GM12878 (cell line): ENCODE measurements at regions not wholly inside any gene's neighbourhood (a gene's known extent, or its start where the extent isn't known, plus 50 kb on each side); places are given as distances from the start of the nearest gene placed in this dataset.

Experiments
- ATAC-seq: fragments of 200-7000 bp; cut with Tn5 transposase; 3 replicates; pipeline ENCODE4 v1.9.1; 2020; ENCODE audit warnings: mild to moderate bottlenecking, moderate library complexity
- BruUV-seq: library from RNA; stranded (reverse); fragments of 400-500 nt; replicated peaks from 2 replicates; lab custom pipeline; 2021; lab: Mats Ljungman, UMichigan
- CTCF ChIA-PET: fragments of 300-600 bp; sonication (Branson Sonifier 250); formaldehyde crosslinking; extraction: SDS; loops from one replicate; lab custom pipeline; 2021; ENCODE audit warnings: inconsistent platforms; lab: Yijun Ruan, JAX
- POLR2A ChIA-PET: fragments of 350-600 bp; formaldehyde crosslinking; extraction: SDS; loops from one replicate; lab custom pipeline; 2021; ENCODE audit warnings: inconsistent platforms; lab: Charles Lee
- RAD21 ChIA-PET: fragments of 300-600 bp; sonication (Branson Sonifier 250); formaldehyde crosslinking; loops from one replicate; lab custom pipeline; 2023; ENCODE audit warnings: antibody characterized with exemption; ENCODE audit not compliant: unreplicated experiment; lab: Charles Lee
- SMC1A ChIA-PET: fragments of 300-600 bp; sonication (Branson Sonifier 250); formaldehyde crosslinking; loops from one replicate; lab custom pipeline; 2023; ENCODE audit not compliant: unreplicated experiment, uncharacterized antibody; lab: Charles Lee
- DNase-seq: peaks from one replicate; pipeline ENCODE4 v3.0.0-alpha.2; 2011; ENCODE audit warnings: low read depth, low spot score
- FAIRE-seq: peaks from 3 replicates; lab custom pipeline; 2011; peaks lifted over from hg19 to GRCh38; lab: Jason Lieb, UNC
- H2AFZ ChIP-seq: 2 replicates; pipeline ENCODE4 v1.6.0; 2011; ENCODE audit warnings: low read depth, low read length, control low read depth; ENCODE audit not compliant: control insufficient read depth
- H3K27ac ChIP-seq: 2 replicates; pipeline ENCODE4 v1.5.1; 2011; ENCODE audit warnings: control low read depth; ENCODE audit not compliant: control insufficient read depth, insufficient read depth
- H3K27me3 ChIP-seq, 2 experiments: replicated peaks in 1 of 2; 2 replicates each; pipeline versions ENCODE4 v1.6.0 to v1.6.1; 2011; ENCODE audit warnings: low read length in 1 of 2; ENCODE audit not compliant: control insufficient read depth in 2 of 2, insufficient read depth in 2 of 2
- H3K36me3 ChIP-seq, 2 experiments: 2 replicates each; pipeline ENCODE4 v1.5.1; 2011; ENCODE audit warnings: low read length in 1 of 2; ENCODE audit not compliant: control insufficient read depth in 2 of 2, insufficient read depth in 2 of 2
- H3K4me1 ChIP-seq: 2 replicates; pipeline ENCODE4 v1.6.1; 2011; ENCODE audit warnings: mild to moderate bottlenecking, low read length, moderate library complexity, mixed read lengths; ENCODE audit not compliant: control insufficient read depth, insufficient read depth
- H3K4me2 ChIP-seq: 2 replicates; pipeline ENCODE4 v1.6.0; 2011; ENCODE audit warnings: control low read depth; ENCODE audit not compliant: control insufficient read depth, insufficient read depth
- H3K4me3 ChIP-seq: fragments of 200-600 bp; sonication (generic); 2 replicates; pipeline ENCODE4 v1.5.1; 2016
- H3K79me2 ChIP-seq: 2 replicates; pipeline ENCODE4 v1.6.0; 2011; ENCODE audit warnings: low read length; ENCODE audit not compliant: control insufficient read depth, insufficient read depth
- H3K9ac ChIP-seq: 2 replicates; pipeline ENCODE4 v1.8.0; 2011; ENCODE audit warnings: low read length, control low read depth, mixed read lengths; ENCODE audit not compliant: control insufficient read depth, insufficient read depth
- H3K9me3 ChIP-seq: replicated peaks from 3 replicates; pipeline ENCODE4 v1.5.1; 2011; ENCODE audit warnings: mild to moderate bottlenecking, low read length; ENCODE audit not compliant: control insufficient read depth, insufficient read depth
- H4K20me1 ChIP-seq: 2 replicates; pipeline ENCODE4 v1.6.0; 2011; ENCODE audit not compliant: control insufficient read depth, insufficient read depth
- BCL11A ChIP-seq: IDR thresholded peaks from 2 replicates; pipeline ENCODE4 v1.6.1; 2011; ENCODE audit warnings: low read depth, low read length
- KDM1A ChIP-seq: fragments of 200-600 bp; sonication (generic); IDR thresholded peaks from 2 replicates; pipeline ENCODE4 v1.6.1; 2016; ENCODE audit warnings: borderline replicate concordance
- MLLT1 ChIP-seq: fragments of 450-650 bp; IDR thresholded peaks from 2 replicates; pipeline ENCODE4 v1.6.1; 2016; ENCODE audit warnings: mild to moderate bottlenecking
- MYB ChIP-seq: fragments of 150-350 bp; IDR thresholded peaks from 2 replicates; pipeline ENCODE4 v1.6.1; 2014; ENCODE audit warnings: mild to moderate bottlenecking, low read depth, low read length, borderline replicate concordance
- NFYB ChIP-seq: IDR thresholded peaks from 2 replicates; pipeline ENCODE4 v1.6.1; 2011; ENCODE audit warnings: low read depth, mild to moderate bottlenecking, low read length, improper control_type of control experiment, moderate library complexity; ENCODE audit not compliant: insufficient read depth
- POLR2AphosphoS5 ChIP-seq: IDR thresholded peaks from 2 replicates; pipeline ENCODE4 v1.6.1; 2011; ENCODE audit warnings: mild to moderate bottlenecking, low read length, inconsistent platforms
- SMAD5 ChIP-seq: IDR thresholded peaks from 2 replicates; pipeline ENCODE4 v1.6.1; 2016; ENCODE audit warnings: antibody characterized with exemption, low read depth
- SREBF1 ChIP-seq: IDR thresholded peaks from 2 replicates; pipeline ENCODE4 v1.6.1; 2012; ENCODE audit warnings: mild to moderate bottlenecking, low read length
- SUZ12 ChIP-seq: fragments of 200-600 bp; sonication (generic); IDR thresholded peaks from one replicate; pipeline ENCODE4 v1.6.1; 2018; ENCODE audit warnings: antibody characterized with exemption, mild to moderate bottlenecking; ENCODE audit not compliant: unreplicated experiment
- USF2 ChIP-seq: IDR thresholded peaks from 2 replicates; pipeline ENCODE4 v1.6.1; 2011; ENCODE audit warnings: low read depth, low read length, improper control_type of control experiment, borderline replicate concordance
- ZZZ3 ChIP-seq: IDR thresholded peaks from 2 replicates; pipeline ENCODE4 v1.6.1; 2011; ENCODE audit warnings: low read depth; ENCODE audit not compliant: control insufficient read depth, insufficient read length
- WGBS: methylation state at CpG from one replicate; pipeline ENCODE4 v1.1.6; 2016; ENCODE audit warnings: low lambda C conversion rate; ENCODE audit not compliant: insufficient replicate concordance, insufficient coverage; ENCODE audit errors: missing lambda C conversion rate; 5-methylcytosine and 5-hydroxymethylcytosine counted together
- in situ Hi-C: fragments of 300-500 bp; cut with MboI; formaldehyde crosslinking; loops from 9 replicates; pipeline ENCODE4 v1.14.3; 2018; ENCODE audit warnings: mixed read lengths
- intact Hi-C: fragments of 100-400 bp; cut with micrococcal nuclease; formaldehyde crosslinking; loops from one replicate; pipeline ENCODE4 v1.14.2; 2022; ENCODE audit not compliant: unreplicated experiment
- TF ChIP-seq, protein P1 (sequence below): fragments of 450-650 bp; formaldehyde crosslinking; IDR thresholded peaks from 2 replicates; pipeline ENCODE4 v1.5.0; 2022; ENCODE audit warnings: mild to moderate bottlenecking, missing genetic modification characterization
- TF ChIP-seq, protein P2 (sequence below): IDR thresholded peaks from 2 replicates; pipeline ENCODE4 v1.6.1; 2012; ENCODE audit warnings: low read length, inconsistent platforms
- TF ChIP-seq, protein P3 (sequence below): fragments of 450-650 bp; IDR thresholded peaks from 2 replicates; pipeline ENCODE4 v1.6.1; 2017; ENCODE audit warnings: mild to moderate bottlenecking, moderate library complexity

- intact Hi-C loops, result no loop called here
- no peak for ATAC-seq
These were observed 787.4 kb downstream of the KCNJ2 start for GRCh38 chr17:70956726-70957125.

More at GRCh38 chr17:70956726-70957125, 787.4 kb downstream of the KCNJ2 start:
- SMC1A ChIA-PET, result no interaction called here
- CTCF ChIA-PET, result no interaction called here
- Histone ChIP-seq H3K4me1 (no peaks in the 10 kb centered on the region), H3K9me3 (no peaks in the 10 kb centered on the region), H3K36me3 (no peaks in the 10 kb centered on the region), H4K20me1 (no peaks in the 10 kb centered on the region), H3K9ac (no peak overlapping the region), H2AFZ (no peak overlapping the region), H3K27ac (no peak overlapping the region), H3K27me3 (no peaks in the 10 kb centered on the region), H3K4me3 (no peak overlapping the region), H3K4me2 (no peak overlapping the region), H3K79me2 (no peaks in the 10 kb centered on the region)
- no peak for DNase-seq
- in situ Hi-C loops, result no loop called here
- TF ChIP-seq, protein P1, sequence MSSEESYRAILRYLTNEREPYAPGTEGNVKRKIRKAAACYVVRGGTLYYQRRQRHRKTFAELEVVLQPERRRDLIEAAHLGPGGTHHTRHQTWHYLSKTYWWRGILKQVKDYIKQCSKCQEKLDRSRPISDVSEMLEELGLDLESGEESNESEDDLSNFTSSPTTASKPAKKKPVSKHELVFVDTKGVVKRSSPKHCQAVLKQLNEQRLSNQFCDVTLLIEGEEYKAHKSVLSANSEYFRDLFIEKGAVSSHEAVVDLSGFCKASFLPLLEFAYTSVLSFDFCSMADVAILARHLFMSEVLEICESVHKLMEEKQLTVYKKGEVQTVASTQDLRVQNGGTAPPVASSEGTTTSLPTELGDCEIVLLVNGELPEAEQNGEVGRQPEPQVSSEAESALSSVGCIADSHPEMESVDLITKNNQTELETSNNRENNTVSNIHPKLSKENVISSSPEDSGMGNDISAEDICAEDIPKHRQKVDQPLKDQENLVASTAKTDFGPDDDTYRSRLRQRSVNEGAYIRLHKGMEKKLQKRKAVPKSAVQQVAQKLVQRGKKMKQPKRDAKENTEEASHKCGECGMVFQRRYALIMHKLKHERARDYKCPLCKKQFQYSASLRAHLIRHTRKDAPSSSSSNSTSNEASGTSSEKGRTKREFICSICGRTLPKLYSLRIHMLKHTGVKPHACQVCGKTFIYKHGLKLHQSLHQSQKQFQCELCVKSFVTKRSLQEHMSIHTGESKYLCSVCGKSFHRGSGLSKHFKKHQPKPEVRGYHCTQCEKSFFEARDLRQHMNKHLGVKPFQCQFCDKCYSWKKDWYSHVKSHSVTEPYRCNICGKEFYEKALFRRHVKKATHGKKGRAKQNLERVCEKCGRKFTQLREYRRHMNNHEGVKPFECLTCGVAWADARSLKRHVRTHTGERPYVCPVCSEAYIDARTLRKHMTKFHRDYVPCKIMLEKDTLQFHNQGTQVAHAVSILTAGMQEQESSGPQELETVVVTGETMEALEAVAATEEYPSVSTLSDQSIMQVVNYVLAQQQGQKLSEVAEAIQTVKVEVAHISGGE (CRISPR knock-in tag), result no peak
- TF ChIP-seq KDM1A (no peak), USF2 (no peak), MLLT1 (no peak), POLR2AphosphoS5 (no peak), BCL11A (no peak), MYB (no peak), NFYB (no peak), SMAD5 (no peak), SUZ12 (no peak), SREBF1 (no peak), ZZZ3 (no peak)
- TF ChIP-seq, protein P2, sequence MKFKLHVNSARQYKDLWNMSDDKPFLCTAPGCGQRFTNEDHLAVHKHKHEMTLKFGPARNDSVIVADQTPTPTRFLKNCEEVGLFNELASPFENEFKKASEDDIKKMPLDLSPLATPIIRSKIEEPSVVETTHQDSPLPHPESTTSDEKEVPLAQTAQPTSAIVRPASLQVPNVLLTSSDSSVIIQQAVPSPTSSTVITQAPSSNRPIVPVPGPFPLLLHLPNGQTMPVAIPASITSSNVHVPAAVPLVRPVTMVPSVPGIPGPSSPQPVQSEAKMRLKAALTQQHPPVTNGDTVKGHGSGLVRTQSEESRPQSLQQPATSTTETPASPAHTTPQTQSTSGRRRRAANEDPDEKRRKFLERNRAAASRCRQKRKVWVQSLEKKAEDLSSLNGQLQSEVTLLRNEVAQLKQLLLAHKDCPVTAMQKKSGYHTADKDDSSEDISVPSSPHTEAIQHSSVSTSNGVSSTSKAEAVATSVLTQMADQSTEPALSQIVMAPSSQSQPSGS, result no peak
- TF ChIP-seq, protein P3, sequence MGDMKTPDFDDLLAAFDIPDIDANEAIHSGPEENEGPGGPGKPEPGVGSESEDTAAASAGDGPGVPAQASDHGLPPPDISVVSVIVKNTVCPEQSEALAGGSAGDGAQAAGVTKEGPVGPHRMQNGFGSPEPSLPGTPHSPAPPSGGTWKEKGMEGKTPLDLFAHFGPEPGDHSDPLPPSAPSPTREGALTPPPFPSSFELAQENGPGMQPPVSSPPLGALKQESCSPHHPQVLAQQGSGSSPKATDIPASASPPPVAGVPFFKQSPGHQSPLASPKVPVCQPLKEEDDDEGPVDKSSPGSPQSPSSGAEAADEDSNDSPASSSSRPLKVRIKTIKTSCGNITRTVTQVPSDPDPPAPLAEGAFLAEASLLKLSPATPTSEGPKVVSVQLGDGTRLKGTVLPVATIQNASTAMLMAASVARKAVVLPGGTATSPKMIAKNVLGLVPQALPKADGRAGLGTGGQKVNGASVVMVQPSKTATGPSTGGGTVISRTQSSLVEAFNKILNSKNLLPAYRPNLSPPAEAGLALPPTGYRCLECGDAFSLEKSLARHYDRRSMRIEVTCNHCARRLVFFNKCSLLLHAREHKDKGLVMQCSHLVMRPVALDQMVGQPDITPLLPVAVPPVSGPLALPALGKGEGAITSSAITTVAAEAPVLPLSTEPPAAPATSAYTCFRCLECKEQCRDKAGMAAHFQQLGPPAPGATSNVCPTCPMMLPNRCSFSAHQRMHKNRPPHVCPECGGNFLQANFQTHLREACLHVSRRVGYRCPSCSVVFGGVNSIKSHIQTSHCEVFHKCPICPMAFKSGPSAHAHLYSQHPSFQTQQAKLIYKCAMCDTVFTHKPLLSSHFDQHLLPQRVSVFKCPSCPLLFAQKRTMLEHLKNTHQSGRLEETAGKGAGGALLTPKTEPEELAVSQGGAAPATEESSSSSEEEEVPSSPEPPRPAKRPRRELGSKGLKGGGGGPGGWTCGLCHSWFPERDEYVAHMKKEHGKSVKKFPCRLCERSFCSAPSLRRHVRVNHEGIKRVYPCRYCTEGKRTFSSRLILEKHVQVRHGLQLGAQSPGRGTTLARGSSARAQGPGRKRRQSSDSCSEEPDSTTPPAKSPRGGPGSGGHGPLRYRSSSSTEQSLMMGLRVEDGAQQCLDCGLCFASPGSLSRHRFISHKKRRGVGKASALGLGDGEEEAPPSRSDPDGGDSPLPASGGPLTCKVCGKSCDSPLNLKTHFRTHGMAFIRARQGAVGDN, result no peak
- RAD21 ChIA-PET, result no interaction called here
- BruUV-seq, result no TSS peak
- 0% methylated on average over 5 of the region's 5 CpGs for WGBS
- POLR2A ChIA-PET, result no interaction called here
- FAIRE-seq, result no peak
